CD1c-positive myeloid dendritic cell (primary cell): ENCODE measurements at regions not wholly inside any gene's neighbourhood (a gene's known extent, or its start where the extent isn't known, plus 50 kb on each side); places are given as distances from the start of the nearest gene placed in this dataset.
A peak's percentile ranks its signal among the peaks of the same experiment; 100 is the strongest.
"Not testable (repeated sequence)": the region's sequence is repeated elsewhere in the genome, so short reads cannot be mapped to it uniquely, and the experiment has no call there.

ENCODE experiments used
- DNase-seq: peaks from one replicate; pipeline ENCODE4 v3.0.0-alpha.2; 2016; ENCODE audit errors: extremely low spot score

DNA sequence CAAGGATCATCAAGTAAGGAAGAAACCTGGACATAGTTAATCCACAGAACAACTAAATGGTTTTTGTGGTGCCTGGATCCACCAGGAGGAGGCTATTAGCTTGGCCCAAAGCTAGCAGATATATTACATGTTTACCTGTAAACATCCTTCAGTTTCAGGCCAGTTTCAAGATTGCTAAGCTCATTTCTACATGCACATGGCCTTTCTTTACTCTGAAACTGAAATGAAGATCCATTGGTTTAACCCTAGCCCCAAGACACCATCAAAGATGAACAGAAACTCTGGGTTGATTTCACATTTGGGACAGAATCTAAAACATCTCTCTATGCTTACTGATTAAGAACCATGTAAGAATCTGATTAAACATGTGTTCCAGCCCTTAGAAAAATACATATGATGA, 611.8 kb downstream of the TLE1 start:
- DNase-seq: no peak

DNA sequence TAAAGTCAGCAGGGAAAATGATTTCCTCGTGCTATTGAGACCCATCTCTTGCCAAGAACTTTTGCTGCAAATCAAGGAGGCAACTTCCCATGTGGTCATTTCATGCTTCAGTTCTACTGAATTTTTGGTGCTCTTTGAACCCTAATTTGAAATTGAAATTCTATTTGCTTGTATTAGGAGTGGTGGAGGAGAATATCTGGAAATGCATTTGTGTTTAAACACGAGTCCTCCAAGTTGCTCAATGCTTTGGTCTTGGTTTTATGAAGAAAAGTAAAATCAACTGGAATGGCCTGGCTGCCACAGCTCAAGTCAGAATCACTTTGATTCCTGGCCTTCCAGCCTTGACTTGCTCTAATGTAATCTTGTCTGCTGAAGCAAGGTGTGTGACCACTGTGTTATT, 613.2 kb downstream of the TLE1 start:
- DNase-seq: no peak

DNA sequence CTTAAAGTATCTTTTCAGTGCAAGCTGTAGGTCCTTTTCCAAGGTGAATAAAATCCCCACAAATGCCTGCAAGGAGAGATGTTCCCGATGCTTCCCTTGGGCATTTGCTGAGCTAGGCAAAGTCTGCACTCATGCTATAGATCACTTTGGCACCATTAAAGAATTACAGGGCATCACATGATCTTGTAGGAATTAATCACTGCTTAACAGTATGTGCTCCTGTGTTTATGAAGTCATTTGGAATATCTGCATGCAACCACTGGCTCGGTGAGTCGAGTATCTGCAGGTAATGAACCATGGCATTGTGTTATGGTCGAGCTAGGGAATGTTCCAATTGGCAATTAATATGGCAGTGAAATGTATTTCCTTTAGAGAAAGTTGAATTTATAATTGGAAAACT, 615.1 kb downstream of the TLE1 start:
- no peak for DNase-seq

DNA sequence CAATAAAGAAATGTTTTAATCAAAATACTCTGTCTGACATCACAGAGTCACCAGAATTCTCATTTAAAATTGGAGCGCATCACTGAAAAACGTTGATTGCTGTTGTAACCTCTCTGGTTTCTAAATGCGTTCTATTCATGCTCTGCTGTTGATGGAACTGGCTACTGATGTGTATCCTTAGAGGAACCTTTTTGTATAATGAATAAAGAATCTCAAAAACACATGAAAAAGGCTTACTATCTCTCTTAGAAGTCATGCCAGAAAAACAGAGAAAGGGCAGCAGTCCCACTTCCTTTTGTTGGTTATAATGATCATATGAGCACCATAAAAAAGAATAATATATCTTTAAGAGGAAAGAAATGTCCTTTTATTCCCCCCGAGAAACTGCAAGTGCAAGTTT, 615.5 kb downstream of the TLE1 start:
- DNase-seq: no peak

DNA sequence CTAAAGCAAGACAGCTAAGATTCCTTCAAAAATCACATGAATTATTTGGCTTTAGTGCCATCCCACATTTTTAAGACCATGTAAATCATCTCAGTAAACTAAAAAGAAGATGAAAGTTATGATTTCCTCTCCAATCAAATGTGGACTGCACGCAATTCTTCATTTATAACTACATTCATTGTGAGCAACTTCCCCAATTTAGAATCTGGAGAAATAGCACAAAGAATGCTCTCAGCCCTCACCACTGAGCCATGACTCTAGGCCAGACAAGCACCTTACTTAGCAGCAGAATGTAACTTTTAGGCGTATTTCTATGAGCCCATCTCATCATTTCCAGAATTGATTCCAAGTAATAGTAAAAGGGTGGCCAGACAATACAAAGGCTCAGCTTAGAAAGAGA, 616.6 kb downstream of the TLE1 start:
- DNase-seq: no peak

DNA sequence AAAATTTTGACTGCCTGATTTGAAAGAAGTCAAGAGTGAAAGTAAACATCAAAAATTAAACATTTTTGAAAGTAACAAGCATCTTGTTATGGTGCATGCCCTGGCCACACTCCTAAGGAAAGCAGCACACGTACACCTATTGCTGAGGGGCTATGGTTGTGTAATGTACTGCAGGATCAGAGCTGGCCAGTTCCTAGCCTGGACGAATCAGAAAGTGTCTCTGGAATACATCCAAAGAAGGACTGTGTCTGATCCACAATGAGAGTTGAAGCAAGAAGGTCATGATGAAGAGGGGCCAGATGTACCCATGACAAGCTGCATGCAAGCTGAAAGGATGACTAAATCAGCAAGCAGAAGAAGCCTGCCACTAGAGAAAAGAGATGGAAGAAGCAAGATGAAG, 618.2 kb downstream of the TLE1 start:
- no peak for DNase-seq

DNA sequence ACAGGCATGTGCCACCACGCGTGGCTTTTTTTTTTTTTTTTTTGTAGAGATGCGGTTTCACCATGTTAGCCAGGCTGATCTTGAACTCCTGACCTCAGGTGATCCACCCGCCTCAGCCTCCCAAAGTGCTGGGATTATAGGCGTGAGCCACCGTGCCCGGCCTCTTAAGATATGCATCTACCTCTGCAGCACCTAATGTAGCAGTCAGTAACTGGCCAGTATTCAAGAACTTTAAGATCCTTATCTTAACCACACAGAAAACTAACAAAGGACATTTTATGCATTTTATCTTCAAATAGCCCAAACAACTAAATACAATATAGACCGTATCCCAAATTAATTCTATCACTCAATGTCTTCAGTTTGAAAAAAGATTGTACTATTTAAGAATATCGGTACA, 618.7 kb downstream of the TLE1 start:
- DNase-seq: no peak

DNA sequence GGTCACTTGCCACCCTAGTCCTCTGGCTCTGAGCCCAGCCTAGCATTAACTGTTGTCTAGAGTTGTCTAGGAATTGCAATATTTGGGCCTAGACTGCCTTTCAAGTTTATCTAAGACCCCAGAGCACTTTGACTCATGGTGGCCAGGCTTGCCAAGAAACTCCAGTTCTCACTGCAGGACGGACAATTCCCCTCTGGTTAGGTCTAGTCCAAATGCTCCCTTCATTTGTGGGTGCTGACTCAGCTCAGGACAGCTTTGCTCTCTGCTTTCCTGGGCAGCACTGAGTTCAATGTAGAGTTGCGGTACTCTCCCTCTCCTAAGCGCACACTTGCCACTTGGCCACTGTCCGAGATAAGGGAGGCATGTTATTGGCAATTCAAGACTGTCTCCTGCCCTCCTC, 619.4 kb downstream of the TLE1 start:
- no peak for DNase-seq

DNA sequence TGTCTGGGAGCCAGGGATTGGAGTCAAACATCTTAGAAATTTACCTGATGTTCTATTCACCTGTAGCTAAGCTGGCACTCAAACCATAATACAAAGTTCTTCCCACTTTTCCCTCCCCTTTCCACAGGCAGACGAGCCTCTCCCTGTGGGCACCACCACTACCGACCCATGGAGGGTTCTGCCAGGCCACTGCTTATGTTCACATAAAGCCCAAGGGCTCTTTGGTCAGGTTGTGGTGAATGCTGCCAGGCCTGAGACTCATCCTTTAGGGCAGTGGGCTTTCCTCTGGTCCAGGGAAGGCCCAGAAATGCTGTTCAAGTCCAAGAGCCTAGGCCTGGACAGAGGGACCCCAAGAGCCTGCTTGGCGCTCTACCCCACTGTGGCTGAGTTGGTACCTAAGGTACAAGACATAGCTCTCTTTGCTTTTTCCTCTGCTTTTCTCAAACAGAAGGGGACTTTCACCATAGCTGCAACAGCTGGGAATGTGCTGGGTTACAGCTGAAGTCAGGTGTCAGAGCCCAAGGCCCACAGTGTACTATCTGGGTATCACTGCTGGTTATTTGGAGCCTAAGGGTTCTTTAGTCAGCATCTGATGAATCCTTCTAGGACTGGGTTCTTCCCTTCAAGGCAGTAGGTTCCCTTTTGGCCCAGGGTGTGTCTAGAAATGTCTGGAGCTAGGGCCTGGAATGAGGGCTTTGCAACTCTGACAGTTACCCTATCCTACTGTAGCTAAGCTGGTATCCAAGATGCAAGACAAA, 620.1 kb downstream of the TLE1 start:
- no peak for DNase-seq

DNA sequence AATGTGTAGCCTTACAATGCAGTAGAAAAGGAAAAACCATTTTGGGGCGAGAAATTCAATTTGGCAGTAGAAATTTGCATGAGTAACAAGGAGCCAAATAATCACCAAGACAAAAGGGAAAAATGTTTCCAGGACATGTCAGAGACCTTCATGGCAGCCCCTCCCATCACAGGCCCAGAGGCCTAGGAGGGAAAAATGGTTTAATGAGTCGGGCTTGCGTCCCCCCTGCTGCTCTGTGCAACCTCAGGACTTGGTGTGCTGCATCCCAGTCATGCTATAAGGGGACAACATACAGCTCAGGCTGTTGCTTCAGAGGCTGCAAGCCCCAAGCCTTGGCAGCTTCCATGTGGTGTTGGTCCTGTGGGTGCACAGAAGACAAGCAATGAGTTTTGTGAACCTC, 626.4 kb downstream of the TLE1 start:
- not testable (repeated sequence) for DNase-seq

DNA sequence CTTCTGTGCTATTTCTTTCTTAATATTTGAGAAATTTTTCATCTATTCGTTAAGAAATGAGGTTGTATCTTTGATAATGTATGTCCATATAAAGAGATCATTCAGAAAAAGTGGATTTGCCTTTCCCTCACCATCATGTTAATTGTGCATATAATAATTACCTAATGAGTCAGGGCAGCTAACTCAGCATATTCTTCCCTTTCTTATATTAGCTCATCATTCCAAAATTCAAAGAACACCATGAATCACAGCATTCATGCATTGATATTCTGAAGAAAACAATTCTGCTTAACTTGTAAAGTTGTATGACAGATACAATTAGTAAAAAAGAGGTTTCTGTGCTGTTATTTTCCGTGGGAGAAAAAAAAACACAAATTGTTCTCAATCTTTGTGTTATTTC, 630.6 kb downstream of the TLE1 start:
- no peak for DNase-seq

DNA sequence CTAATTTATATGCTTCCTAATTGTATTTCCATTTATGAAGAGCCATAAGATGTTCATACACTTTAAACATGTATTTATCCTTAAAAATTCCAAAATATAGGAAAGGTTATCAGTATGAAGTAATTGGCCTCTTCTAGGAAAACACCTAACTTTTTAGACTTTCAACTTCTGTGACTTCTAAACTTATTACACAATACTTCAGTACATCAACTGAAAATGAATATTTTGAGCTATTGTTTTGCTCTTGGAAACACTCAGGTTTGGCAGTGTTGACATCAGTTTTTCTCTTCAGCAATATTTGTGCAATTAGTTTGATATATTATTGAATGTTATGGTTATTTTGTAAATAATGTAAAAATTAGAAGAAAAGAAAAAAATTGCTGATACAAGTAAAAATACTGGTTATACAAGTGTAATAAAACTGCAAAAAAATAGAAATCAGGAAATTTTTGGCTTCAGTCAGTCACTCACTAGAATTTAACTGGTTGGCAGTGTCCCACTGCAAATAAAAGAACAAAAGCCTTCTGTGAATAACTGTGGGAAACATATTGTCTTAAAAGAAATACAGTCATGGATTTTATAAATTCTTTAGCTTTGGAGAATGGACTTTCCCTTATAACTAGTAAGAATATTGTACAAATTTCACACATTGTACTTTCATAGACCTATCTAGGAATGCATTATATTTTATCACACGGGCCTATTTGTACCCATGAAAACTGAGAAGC, 635.9 kb downstream of the TLE1 start:
- no peak for DNase-seq

DNA sequence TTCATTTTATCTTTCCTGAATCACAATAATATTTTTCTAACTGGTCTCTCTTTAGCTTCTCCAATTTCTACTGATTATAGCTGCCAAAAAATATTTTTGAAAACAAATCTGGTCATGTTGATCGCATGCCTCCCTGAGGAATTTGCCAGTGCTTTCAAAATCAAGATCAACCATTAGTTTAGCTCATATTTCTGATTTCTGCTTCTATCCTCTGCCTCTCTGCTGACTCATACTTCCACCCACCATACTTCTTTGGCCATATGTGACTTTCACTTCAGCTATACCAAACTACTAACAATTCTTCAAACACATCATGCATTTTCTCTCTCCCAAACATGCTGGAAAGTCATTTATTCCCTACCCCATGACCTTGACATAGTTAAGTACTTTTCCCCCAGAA, 636.5 kb downstream of the TLE1 start:
- DNase-seq: peak; percentile 6

DNA sequence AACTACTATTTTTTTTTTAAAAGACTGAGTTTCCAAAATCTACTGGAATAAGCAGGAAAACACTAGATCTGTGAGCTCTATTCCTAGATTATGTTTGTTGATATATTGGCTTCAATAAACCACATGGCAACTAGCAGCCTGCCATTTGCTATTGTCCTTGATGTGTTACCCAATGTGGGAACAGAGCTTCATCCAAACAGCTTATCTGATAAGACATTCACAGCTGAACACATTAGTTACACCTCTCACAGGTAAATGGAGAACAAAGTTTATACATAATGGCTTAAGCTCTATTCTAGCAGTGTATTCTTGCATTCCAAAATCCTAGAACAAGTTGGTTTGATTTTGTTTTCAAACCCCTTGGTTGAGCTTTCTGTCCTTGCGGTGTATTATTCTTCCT, 642.1 kb downstream of the TLE1 start:
- DNase-seq: no peak

DNA sequence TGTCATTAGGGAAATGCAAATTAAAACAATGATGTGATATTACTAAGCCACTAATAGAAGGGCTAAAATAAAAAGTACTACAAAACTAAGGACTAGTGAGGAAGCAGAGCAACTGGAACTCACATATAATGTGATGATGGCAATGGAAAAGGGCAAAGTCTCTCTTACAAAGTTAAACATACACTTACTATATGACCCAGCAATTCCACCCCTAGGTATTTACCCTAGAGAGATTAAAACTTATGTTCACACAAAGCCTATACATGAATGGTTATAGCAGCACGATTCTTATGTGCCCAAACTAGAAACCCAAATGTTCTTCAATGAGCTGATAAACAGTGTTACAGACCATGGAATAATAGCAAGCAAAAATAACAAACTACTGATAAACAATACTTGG, 643.7 kb downstream of the TLE1 start:
- no peak for DNase-seq

DNA sequence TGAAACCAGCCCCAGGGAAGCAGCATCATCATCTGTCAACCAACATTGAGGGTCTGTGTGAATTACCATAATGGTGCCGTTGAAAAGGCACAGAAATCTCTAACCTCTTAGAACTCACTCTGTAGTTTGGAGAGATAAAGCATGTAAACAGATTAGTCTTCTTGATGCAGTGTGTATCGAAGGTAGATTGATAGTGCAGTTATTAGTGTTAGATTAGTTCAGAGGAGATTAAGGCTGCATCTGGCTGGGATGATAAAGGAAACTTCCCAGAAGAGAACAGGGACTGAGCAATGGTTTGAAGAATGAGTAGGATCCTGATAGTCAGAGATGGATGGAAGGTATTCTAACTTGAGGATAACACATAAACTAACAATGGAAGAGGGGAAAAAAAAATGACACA, 651.5 kb downstream of the TLE1 start:
- DNase-seq: no peak

DNA sequence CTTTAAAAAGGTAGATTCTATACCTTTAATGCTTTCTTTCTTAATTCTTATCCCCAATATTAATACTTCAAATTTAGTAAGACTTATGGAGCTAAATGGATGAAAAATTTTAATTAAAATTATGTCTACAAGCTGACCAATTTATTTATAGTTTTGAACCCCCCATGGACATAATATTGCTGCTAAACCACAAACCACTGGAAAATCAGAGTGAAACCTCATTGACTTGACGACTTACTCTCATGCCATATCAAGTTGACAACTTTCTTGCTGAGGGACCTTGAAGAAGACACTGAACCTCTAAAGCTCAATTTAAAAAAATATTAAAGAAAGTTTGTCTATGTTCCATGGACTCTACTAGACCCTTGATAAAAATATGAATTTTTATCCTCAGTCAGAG, 653.7 kb downstream of the TLE1 start:
- no peak for DNase-seq

DNA sequence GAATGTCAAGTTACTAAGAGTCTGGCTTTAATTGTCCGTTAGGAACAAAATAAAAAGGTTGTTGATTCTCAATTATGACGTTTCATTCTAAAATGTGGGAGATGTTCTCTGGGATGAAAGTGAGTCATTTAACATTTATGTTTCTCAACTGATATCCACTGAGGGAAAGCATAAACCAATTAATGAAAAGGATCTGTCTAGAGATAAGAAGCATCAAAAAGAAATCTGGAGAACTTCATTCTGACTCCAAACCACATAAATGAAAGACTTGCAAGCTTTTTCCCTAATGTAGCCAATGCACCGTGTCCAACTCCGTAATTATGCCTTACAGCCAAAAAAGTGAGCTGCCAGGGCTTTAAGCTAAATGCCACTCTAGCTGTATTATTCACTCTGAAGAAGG, 654.2 kb downstream of the TLE1 start:
- DNase-seq: no peak

DNA sequence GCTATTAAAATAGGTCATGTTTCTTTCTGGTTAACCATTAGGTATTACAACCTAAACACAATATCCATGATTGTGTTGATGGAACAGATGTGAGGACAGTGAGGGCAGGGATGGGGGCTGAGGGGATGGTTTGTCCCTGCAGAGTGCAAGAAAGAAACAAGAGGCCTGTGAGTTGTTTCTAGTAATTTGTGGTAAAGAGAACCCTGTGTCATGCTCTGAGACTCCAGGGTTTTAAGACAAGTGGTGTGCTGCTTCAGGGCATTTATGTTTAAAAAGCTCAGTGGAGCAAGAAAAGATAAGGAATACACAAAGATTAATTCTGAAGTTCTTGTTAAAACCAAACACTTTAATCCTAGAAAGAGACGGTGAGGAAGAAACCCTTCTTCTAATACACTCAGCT, 656.5 kb downstream of the TLE1 start:
- no peak for DNase-seq

DNA sequence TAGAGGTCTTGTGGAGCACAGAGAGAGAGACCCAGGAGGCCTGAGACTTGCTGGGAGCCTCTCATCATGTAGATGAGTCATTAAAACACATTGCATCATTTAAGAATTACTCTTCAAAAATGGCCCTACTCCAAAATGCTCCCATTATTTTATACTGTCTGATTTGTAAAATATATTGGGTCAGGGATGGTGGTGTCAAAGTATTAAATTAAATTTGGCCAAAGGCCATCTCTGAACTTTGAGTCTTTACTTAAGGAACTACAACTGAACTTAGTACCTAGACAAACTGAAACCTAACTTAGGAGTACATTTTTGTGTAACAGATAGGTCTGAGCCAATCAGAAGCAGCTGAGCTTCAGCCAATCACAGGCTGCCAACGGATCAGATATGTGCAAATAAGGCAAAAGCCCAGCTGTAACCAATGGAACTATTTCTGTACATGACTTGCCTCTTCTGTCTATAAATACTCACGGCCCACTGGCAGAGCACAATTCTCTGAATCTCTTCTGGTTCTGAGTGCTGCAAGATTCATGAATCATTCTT, 657.2 kb downstream of the TLE1 start:
- no peak for DNase-seq

DNA sequence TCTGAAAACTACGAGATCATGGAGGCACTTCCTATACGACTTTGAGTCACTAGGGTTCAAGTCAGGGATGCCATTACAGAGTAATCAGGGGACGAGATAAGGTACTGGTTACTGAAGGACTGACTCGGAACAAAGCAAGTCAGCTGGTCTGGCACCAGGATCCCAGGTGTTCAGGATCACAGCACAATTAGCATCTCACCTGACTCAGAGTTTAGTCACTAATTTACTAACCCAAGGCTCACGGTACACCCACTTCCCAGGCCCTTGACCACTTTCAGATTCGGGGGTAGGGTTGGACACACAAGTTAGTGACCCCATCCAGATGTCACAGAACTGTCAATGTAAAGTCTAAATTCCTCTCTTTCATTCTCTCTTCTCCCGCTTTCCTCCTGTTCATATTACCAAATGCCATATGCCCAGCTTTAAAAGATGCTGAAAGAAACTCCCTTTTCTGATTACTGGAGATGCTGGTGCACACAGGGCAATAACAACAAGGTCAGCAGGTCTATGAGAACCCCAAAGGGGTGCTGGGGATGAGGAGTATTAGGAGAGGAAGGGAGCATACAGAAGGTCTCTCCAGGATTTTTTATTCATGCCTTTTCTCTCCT, 657.8 kb downstream of the TLE1 start:
- DNase-seq: no peak

DNA sequence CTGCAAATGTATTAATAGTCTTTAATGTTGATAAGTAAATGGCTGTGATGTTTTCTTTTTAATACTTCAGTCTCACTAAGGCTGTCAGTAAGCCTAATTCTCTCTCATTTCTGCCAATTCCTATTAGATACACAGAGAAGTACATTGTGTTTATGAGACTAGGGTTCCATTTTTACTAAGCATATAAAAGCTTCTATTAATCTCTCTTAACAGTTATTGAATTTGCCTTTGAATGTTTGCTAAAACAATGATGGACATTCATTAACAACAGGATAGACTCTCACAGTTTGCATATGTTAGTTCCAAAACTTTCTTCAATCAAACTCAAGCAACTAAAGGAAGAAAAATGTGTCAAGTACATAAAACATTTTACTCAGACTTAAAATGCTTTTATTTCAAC, 659.3 kb downstream of the TLE1 start:
- no peak for DNase-seq

DNA sequence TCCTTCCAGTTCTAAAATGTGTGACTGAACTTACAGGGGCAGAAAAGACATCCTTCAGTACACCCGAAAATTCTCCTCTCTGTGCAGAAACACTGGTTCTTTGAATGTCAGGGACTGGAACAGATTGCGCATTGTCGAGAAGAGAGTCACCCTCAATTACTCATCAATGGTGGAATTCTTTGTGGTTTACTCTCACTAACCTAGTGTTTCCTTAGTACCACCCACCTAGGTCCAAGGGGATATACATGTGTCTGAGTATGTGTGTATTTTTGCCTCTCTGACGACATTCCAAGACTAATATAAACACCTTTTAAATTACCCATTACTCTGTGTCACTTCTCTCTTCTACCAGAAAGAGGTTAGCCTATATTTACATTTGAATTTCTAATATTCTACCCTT, 660.8 kb downstream of the TLE1 start:
- DNase-seq: no peak
